NT2/D1 (cell line): ENCODE measurements at regions not wholly inside any gene's neighbourhood (a gene's known extent, or its start where the extent isn't known, plus 50 kb on each side); places are given as distances from the start of the nearest gene placed in this dataset.

Experiments used
- DNase-seq: peaks from one replicate; pipeline ENCODE4 v3.0.0-alpha.2; 2011; ENCODE audit warnings: low read depth, low spot score
- H3K27me3 ChIP-seq: 2 replicates; pipeline ENCODE4 v1.6.0; 2011; ENCODE audit warnings: mild to moderate bottlenecking; ENCODE audit not compliant: insufficient read length, insufficient read depth
- H3K36me3 ChIP-seq: 2 replicates; pipeline ENCODE4 v1.6.1; 2011; ENCODE audit warnings: mild to moderate bottlenecking, low read length, mixed read lengths; ENCODE audit not compliant: insufficient read depth, insufficient read length
- H3K4me1 ChIP-seq: 2 replicates; pipeline ENCODE4 v1.5.1; 2011; ENCODE audit not compliant: insufficient read depth, insufficient read length
- H3K4me3 ChIP-seq: 2 replicates; pipeline ENCODE4 v1.5.1; 2011; ENCODE audit warnings: low read depth; ENCODE audit not compliant: insufficient read length
- H3K9ac ChIP-seq: 2 replicates; pipeline ENCODE4 v1.6.0; 2011; ENCODE audit warnings: low read depth; ENCODE audit not compliant: insufficient read length
- H3K9me3 ChIP-seq: 2 replicates; pipeline ENCODE4 v1.5.1; 2011; ENCODE audit warnings: mild to moderate bottlenecking, low read length; ENCODE audit not compliant: insufficient read depth
- SUZ12 ChIP-seq: IDR thresholded peaks from 2 replicates; pipeline ENCODE4 v1.6.1; 2011; ENCODE audit not compliant: insufficient read length, insufficient read depth; ENCODE audit errors: extremely low read depth
- YY1 ChIP-seq: IDR thresholded peaks from 2 replicates; pipeline ENCODE4 v1.6.1; 2011; ENCODE audit not compliant: insufficient read length, insufficient read depth
- ZNF274 ChIP-seq: IDR thresholded peaks from 2 replicates; pipeline ENCODE4 v1.6.1; 2011; ENCODE audit warnings: mild to moderate bottlenecking, low read depth, low read length

DNA sequence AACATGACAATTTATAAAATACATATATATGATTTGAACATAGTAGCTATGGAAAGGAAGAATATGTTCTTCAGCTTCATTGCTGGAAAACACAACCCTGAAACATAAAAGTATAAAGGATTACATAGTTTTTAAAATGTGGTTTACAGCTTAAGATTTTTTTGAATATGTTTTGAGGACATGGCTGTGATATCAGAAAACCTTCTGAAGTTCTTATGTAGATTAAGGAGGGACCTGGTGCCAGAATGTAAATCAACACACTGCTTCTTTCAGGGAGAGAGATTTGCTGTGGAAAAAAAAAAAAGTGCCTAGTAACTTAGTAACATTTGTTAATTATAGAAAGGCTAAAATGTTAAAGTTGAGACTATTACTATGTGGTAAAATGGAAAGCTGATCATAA is 1261.8 kb downstream of the ADGRL3 start:
- DNase-seq = no peak
- no peaks in the 10 kb centered on the region for H3K36me3 ChIP-seq
- no peak overlapping the region for H3K4me3 ChIP-seq
- H3K9me3 ChIP-seq = no peaks in the 10 kb centered on the region
- no peak for TF ChIP-seq YY1
- no peak for TF ChIP-seq SUZ12
- TF ChIP-seq ZNF274 = no peak
- no peak overlapping the region for H3K9ac ChIP-seq
- no peaks in the 10 kb centered on the region for H3K4me1 ChIP-seq
- no peaks in the 10 kb centered on the region for H3K27me3 ChIP-seq

DNA sequence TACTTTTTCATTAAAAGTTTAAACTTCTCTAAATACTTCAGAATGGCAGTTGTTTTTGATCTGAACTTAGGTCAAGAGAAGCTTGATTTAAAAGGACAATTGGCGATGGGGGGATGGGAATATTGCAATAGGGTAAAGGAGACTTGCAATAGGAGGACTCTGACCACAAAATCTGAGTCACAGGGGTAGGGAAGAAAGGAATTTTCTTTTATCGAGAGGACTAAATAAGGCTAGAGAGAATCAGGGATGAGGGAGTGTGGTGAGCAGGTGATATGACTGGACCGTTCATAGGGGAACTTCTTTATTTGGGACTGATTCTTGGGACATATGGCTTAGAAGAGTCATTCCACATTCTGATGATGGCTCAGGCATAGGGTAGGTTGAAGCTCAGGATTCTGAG is 1260.2 kb downstream of the ADGRL3 start:
- H3K4me3 ChIP-seq = no peak overlapping the region
- H3K9ac ChIP-seq = no peak overlapping the region
- DNase-seq = no peak
- TF ChIP-seq SUZ12 = no peak
- TF ChIP-seq YY1 = no peak
- TF ChIP-seq ZNF274 = no peak
- no peaks in the 10 kb centered on the region for H3K27me3 ChIP-seq
- H3K36me3 ChIP-seq = no peaks in the 10 kb centered on the region
- no peaks in the 10 kb centered on the region for H3K4me1 ChIP-seq
- no peaks in the 10 kb centered on the region for H3K9me3 ChIP-seq

DNA sequence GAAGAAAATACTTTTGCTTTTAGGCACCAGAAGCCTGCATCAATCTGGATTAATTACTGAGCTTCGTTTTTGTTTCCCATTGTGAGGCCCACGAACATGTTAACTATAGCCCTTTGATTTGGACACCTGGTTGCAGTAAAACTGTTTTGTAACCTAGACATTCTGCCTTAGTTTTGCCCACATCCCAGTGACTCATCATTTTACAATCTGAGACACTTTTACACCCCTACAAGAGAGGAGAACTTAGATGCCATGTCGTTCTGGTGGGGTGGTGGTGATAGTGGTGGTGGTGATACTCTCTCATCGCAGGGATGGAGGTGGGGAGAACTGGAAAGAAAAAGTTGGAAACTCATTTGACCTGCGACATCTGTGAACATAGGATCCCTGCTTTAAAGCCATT is 1257.2 kb downstream of the ADGRL3 start:
- Histone ChIP-seq H3K4me1 (no peaks in the 10 kb centered on the region), H3K4me3 (no peak overlapping the region), H3K9me3 (no peaks in the 10 kb centered on the region), H3K9ac (no peak overlapping the region), H3K36me3 (no peaks in the 10 kb centered on the region), H3K27me3 (no peaks in the 10 kb centered on the region)
- TF ChIP-seq SUZ12 (no peak), ZNF274 (no peak), YY1 (no peak)
- no peak for DNase-seq

DNA sequence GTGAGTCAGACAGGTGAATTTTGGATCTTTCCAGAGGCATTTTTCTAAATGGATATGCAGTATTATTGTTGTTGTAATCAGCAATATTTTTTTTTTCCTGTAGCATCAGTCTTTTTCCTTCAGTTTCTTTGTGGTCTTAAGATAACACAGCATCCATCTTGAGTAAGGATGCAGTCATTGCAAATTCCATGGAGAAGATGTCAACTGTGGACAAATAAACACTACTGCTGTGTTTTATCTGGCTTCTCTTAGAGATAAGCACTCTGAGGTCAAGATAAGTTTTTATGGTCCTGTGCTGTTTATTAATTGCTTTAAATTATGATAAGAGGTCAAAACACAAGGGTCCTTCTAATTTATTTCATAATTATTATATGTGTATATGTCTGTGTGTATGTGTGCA is 1255.7 kb downstream of the ADGRL3 start:
- Histone ChIP-seq H3K9ac (no peak overlapping the region), H3K9me3 (no peaks in the 10 kb centered on the region), H3K27me3 (no peaks in the 10 kb centered on the region), H3K4me3 (no peak overlapping the region), H3K4me1 (no peaks in the 10 kb centered on the region), H3K36me3 (no peaks in the 10 kb centered on the region)
- TF ChIP-seq SUZ12 (no peak), ZNF274 (no peak), YY1 (no peak)
- DNase-seq = no peak

DNA sequence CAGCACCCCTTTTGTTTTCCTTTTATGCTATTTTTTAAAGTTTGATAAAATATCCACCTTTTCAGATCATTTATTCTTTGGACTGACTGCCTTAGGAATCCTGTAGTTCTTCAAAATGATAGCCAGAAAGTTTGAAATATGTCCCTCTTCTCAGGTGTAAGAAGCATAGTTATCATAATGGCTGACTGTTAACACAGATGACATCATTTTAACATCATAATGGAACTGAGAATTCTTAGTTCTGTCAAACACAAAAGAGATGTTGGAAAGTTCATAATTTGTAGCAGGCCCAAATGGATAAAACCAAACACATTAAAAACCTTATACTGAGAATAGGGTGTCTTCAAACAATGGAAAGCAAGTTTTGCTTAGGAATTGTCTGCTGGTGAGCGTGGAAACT is 1254.4 kb downstream of the ADGRL3 start:
- TF ChIP-seq YY1 (no peak), ZNF274 (no peak), SUZ12 (no peak)
- Histone ChIP-seq H3K36me3 (no peaks in the 10 kb centered on the region), H3K4me3 (no peak overlapping the region), H3K27me3 (no peaks in the 10 kb centered on the region), H3K4me1 (no peaks in the 10 kb centered on the region), H3K9ac (no peak overlapping the region), H3K9me3 (no peaks in the 10 kb centered on the region)
- DNase-seq = no peak

DNA sequence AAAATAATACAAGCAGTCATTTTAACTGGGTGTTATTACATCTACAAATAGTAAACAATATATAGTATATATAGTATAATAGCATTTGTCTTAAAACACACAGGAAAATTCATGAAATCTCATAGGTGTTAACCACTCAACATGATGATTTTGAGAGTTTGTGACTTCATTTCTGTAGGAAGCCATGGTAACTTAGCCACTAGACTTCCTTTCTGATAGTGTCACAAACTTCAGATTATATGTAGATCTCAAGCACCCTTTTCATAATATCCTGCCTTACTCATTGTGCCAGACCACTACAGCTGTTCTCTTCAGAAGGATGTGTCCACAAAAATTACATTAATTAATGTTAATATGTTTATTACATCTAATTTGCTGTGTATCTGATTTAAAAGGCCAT is 1250.6 kb downstream of the ADGRL3 start:
- Histone ChIP-seq H3K4me1 (no peaks in the 10 kb centered on the region), H3K27me3 (no peaks in the 10 kb centered on the region), H3K4me3 (no peak overlapping the region), H3K9me3 (no peaks in the 10 kb centered on the region), H3K9ac (no peak overlapping the region), H3K36me3 (no peaks in the 10 kb centered on the region)
- TF ChIP-seq ZNF274 = no peak
- TF ChIP-seq SUZ12 = no peak
- no peak for TF ChIP-seq YY1
- no peak for DNase-seq

DNA sequence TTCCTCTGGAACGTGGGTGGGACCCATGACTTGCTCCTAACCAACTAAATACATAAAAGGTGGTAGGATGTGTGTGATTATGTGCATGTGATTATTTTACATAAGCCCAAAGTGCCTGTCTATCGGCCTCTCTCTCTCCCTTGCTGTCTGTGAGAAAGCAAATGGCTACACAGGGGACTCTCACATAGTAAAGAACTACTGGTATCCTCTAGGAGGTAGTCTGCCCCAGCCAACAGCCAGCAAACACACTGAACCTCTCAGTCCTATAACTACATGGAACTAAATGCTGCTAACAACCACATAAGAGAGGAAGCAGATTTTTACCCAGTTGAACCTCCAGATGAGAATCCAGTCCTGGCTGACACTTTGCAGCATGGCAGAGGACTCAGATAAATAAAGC is 1249.4 kb downstream of the ADGRL3 start:
- no peaks in the 10 kb centered on the region for H3K36me3 ChIP-seq
- H3K4me3 ChIP-seq = no peak overlapping the region
- no peaks in the 10 kb centered on the region for H3K4me1 ChIP-seq
- no peak overlapping the region for H3K9ac ChIP-seq
- DNase-seq = no peak
- TF ChIP-seq YY1 = no peak
- TF ChIP-seq SUZ12 = no peak
- TF ChIP-seq ZNF274 = no peak
- no peaks in the 10 kb centered on the region for H3K9me3 ChIP-seq
- no peaks in the 10 kb centered on the region for H3K27me3 ChIP-seq

DNA sequence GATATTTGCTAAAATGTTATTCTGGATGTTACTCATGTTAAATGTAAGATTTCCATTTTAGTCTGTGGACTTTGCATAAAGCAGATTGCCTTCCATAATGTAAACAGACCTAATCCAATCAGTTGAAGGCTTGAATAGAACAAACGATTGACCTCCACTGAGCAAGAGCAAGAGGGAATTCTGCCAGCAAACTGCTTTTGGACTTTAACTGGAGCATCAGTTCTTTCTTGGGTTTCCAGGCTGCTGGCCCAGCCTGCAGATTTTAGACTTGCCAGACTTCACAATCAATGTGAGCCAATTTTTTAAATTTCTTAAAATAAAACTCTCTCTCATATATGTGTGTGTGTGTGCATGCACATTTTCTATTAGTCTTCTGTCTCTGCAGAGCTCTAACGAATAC is 1248.8 kb downstream of the ADGRL3 start:
- H3K4me3 ChIP-seq = no peak overlapping the region
- no peaks in the 10 kb centered on the region for H3K36me3 ChIP-seq
- DNase-seq = no peak
- H3K9me3 ChIP-seq = no peaks in the 10 kb centered on the region
- no peaks in the 10 kb centered on the region for H3K4me1 ChIP-seq
- no peak for TF ChIP-seq YY1
- no peak for TF ChIP-seq ZNF274
- TF ChIP-seq SUZ12 = no peak
- H3K27me3 ChIP-seq = no peaks in the 10 kb centered on the region
- H3K9ac ChIP-seq = no peak overlapping the region
